ENCODE measurements at regions not wholly inside any gene's neighbourhood (a gene's known extent, or its start where the extent isn't known, plus 50 kb on each side); places are given as distances from the start of the nearest gene placed in this dataset.

DNA sequence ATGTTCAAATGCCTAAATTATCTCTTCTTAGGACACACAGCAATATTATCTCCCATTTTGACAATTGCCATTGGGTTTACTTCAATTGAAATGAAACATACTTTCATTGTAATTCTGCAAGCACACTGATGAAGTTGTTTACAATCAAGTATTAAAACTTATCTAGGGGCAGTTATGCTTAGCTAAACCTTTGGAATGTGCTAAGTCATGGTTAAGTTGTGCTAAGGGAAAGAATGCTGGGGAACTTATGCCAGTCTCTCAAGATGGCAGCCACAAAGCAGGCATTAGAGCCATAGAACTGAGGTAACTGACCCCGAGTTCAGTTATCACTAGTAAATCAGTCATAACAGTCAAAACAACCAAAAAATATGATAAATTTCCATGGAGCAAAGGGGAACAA is 59.1 kb upstream of the NT5E start:
- no peak for TF ChIP-seq SP1 (IDR thresholded peaks at IDR 0.05)
- TF ChIP-seq, protein P1, sequence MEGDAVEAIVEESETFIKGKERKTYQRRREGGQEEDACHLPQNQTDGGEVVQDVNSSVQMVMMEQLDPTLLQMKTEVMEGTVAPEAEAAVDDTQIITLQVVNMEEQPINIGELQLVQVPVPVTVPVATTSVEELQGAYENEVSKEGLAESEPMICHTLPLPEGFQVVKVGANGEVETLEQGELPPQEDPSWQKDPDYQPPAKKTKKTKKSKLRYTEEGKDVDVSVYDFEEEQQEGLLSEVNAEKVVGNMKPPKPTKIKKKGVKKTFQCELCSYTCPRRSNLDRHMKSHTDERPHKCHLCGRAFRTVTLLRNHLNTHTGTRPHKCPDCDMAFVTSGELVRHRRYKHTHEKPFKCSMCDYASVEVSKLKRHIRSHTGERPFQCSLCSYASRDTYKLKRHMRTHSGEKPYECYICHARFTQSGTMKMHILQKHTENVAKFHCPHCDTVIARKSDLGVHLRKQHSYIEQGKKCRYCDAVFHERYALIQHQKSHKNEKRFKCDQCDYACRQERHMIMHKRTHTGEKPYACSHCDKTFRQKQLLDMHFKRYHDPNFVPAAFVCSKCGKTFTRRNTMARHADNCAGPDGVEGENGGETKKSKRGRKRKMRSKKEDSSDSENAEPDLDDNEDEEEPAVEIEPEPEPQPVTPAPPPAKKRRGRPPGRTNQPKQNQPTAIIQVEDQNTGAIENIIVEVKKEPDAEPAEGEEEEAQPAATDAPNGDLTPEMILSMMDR (IDR thresholded peaks at IDR 0.05; ENCODE audit: low read depth, low read length, missing input control), result no peak
- TF ChIP-seq JUND (IDR thresholded peaks at IDR 0.05), result no peak
- no peak for TF ChIP-seq RAD21 (IDR thresholded peaks at IDR 0.05)
